GM19452 (cell line): ENCODE measurements at regions not wholly inside any gene's neighbourhood (a gene's known extent, or its start where the extent isn't known, plus 50 kb on each side); places are given as distances from the start of the nearest gene placed in this dataset.
A peak's percentile ranks its signal among the peaks of the same experiment; 100 is the strongest.

Experiments
- ATAC-seq: cut with Tn5 transposase; IDR thresholded peaks from one replicate; pipeline ENCODE4 v1.9.1; 2021; ENCODE audit not compliant: unreplicated experiment

DNA sequence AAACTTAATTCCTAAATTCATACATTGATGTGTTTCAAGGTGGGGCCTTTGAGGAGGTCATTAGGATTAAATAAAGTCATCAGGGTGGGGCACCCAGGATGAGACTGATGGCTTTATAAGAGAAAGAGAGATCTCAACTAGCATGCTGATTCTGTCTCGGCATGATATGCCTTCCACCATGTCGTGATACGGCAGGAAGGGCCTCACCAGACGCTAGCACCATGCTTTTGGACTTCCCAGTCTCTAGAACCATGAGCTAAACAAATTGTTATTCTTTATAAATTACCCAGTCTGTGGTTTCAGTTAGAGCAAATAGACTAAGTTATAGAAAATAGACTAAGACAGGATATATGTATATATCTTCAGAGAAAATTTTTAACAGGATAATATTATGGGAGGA is 759.6 kb downstream of the MED13L start:
- ATAC-seq, result no peak

DNA sequence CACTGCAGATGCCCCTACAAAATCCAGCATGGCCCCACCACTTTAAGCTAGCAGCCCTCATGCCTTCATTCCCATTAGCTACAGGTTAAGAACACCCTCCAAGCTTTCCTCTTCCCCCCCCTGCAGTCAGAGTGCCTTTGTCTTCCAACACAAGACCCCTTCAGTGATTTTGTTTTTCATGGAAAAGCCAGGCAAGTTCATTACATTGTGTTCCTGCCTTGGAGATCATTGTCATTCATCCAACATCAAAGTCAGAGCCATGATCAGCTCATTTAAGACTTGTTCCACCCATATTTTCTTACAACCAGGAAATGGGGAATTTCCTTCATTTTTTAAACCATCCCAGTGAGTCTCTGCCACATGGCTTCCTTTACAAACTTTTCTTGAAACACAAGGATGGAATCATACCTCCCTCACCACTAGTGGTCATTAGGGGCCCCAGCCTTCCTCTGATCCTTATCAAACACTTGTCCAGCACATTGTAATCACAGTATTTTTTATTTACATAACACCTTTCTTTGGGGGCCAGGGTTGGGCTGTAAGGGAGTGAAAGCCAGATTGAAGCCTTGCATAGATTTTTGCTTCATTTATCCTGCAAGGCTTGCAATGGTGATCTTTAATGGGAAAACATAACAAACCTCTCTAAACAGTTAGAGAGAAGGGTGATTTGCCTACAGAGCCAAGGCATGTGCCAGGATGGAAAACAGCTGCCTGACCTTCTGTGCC is 765.3 kb downstream of the MED13L start:
- ATAC-seq, result no peak

DNA sequence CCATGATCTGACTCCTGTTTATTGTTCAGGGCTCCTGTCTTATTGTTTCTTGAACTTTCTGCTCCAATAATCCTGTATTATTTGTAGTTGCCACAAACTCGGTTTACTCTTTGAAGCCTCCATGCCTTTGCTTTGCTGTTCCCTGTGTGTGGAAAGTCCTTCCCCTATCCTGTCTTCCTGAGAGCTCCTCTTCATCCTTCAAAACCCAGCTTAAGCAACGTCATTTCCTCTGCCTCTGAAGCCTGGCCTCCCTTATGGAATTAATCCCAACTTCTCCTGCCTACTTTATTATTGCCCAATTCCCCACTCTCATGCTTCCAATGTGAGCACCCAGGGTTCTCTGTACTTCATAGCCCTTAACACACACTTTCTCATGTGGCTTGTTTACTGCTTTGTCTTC is 766.2 kb downstream of the MED13L start:
- ATAC-seq, result no peak

DNA sequence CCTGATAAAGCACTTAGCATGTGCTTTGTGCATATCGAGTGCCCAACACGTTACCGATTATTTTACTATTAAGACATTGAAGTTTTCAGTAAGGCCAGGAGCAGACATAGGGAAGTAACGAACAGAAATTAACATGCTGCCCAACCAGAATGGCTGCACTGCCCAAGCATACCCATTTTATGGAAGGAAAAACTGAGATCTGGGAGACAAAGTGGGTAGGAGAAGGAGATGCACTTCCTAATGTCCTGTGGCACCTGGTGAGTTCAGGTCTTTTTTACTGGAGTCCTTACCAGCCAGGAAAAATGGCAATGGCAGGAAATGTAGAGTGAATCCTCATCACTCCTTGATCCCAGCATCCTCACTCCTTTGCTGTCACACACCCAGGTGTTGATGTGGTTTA is 768.5 kb downstream of the MED13L start:
- no peak for ATAC-seq

DNA sequence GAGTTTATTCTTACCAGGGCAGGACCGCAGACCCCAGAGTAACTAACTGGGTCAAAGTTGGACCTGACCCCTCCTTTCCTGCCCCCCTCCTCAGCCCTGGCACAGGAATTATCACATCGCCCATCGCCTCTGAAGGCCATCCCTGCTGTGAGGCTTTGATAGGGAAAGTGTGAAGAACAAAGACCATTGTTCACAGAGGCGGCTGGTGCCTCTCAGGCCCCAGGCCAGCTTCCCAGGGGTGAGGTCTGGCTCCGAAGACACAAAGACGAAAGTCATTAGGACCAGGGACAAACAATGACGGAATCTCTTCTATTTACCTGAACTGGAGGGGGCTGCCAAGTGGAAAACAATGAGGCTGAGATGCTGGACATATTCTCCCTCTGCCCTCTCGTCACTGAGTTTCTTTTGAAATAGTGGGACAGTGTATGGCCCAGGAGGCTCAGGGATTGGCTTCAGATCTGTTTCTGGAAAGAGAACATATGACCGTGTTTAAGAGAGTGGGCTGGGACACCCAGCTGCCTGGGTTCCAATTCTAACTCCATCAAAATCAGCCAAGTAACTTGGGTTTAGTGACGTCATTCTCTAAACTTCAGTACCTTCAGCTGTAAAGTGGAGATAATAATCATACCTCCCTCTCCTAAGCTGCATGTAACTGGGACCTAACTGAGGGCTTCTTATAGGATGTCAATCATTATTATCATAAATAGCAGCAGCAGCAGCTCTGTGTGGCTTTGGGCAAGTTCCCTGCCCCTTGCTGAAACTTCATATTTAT is 769.4 kb downstream of the MED13L start:
- ATAC-seq, result no peak

DNA sequence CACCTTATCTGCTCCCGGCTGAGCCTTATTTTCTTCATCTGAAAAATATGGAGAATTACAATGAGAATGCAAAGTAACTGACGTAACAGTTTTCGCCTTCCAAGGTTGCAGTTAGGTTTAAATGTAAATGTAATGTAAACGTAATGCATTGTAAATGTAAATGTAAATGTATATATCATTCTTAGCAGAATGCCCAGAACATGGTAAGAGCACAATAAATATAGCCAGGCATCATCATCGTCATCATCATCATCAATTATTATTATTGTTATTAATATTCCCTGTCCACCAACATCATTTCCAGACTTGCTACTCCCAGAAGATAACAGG is 770.0 kb downstream of the MED13L start:
- no peak for ATAC-seq

DNA sequence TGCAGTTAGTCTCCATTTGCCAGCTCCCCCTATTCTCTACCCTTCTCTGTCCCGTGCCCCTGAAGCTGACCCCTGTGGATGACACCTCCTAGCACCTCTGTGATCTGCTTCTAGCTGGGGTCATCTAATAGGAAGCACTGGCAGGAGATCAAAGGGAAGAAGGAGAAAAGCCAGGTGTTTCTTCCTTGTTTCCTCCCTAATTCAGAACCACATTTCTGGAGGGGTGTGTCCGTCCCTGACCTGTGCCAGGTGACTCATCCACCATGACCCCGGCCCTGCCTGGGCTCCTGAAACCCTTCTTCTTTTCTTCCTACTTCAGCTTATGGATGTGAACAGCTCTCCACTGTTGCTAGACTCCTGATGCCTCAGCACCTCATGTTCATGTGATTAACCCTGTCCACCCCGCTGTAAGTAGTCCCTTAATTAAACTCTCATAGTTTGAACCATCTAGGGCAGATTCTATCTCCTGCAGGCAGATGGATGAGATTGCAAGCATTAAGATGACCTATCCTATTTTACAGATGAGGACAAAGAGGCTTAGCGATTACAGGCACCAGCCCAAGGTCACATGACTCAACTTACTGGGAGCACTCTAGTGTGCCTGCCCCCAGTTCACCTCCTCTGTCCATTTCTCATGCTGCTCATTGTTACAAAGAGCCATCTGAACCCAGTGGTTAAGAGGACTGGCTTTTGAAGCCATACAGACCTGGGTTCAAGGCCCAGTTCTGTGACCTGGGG is 770.5 kb downstream of the MED13L start:
- ATAC-seq, result no peak

DNA sequence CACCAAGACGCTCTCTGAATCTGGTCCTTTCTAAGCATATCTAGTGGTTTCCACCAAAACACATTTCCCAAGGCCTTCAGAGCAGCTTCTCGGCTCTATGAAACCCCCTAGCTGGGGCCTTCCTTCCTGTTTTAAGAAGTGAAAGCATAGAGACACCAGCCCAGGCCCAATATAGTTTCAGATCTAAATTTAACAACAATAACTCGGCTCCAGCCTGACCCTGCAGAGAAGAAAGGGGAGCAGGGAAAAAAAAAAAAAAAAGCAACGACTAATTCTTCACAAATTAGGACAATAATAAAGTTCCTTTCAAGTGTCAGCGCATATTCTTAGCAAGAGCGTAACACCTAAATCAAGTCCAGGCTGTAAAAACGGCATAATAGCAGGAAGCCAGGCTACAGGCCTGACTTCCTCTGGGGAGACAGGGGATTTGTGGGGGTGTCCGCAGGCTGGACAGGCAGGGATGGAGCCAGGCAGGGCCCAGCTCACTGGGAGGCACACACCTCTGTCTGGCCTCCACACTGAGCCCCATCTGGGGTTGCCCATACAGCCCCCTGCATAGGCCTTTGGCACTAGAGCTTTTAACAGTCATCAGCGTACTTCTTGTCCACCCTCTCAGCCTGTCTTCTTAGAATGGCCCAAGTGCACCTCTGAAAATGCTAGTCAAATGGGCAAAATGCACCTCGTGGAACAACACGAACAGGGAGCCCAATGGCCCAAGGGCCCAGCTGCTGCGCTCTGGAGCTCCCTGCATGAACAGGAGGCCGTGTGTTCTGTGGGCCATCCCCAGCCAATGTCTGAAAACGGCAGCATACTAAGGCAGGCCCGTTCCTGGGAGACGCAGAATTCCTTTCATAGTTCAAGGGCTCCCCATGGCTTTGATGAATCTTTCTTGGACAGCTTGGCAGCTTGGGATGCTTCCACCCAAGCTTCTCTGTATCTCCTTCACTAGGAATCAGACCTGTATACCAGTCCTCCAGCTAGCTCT is 772.9 kb downstream of the MED13L start:
- peak; percentile 69 for ATAC-seq

DNA sequence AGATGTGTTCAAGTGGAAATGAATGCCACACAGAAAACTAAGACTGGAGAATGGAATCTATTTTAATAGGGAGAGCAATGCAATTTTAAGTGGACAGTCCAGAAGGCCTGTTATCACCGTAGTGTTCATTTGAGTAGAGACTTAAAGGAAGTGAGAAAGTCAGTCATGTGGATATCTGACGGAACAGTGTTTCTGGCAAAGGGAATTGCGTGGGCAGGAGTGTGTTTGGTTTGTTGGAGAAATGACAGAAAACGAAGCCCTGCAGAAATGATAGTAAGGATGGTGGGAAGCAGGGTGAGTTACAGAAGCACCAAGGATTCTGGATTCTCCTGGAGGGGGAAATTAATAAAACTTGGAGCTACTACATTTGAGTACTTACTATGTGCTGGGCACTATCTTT is 776.6 kb downstream of the MED13L start:
- no peak for ATAC-seq

DNA sequence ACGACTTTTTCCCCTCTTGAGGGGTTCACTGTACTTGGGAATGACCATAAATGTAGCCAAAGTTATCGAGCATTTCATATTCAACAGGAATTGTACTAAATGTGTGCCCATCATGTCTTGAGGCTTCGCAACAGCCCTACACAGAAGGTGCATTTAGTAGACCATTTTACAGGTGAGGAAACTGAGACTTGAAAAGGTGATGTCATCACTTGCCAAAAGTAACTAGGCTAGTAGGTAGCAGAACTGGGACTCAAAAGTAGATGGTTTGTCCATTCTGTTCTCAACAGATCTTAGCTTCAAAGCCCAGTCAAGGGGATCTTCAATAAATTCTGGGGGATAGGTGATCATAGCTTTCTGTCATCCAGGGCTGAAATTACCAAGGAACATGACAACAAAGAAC is 782.2 kb downstream of the MED13L start:
- no peak for ATAC-seq

DNA sequence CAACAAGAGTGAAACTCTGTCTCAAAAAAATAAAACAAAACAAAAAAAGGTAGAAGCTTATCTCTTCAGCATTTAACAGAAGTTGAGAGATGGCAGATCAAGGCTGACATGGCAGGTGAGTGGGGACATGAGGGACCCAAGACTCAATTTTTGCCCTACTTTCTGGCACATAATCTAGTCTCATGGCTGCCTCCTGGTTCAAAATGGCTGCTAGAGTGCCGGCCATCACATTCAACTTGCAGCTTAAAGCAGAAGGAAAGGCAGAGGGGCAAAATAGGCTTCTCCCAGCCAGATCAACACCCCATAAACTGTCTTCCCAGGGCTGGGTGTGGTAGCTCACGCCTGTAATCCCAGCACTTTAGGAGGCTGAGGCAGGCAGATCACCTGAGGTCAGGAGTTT is 784.9 kb downstream of the MED13L start:
- ATAC-seq, result no peak

DNA sequence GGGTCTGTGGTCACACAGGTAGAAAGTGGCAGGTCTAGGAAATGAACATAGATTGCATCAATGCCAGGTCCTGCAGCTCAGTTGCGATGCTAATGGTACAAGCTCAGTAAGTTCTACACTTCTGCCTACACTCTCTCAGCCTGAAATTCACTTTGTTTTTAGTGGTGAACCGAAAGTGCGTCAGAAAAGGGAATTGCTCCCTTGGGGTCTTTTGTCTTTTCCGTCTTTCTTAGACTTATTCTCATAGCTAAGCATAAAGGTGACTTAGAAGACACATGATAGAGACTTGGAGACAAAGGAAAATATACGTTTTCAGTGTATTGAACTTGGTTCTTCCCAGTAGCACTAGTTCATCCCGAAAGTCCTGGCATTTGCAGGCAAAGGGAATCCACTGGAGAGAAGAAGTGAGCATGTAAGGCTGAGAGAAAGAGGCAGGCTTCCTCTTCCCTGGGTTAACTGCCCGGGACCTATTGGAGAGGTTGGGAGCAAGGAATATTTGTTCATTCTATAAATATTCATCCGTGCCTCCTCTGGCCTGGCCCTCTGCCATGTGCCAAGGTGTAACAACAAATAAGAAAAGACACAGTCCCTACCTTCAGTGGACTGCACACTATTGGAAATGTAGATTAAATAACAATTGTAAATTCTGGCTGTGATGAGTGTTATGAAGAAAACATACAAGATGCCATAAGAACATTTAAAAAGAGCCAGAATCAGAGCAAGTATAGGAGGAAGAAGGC is 785.8 kb downstream of the MED13L start:
- no peak for ATAC-seq

DNA sequence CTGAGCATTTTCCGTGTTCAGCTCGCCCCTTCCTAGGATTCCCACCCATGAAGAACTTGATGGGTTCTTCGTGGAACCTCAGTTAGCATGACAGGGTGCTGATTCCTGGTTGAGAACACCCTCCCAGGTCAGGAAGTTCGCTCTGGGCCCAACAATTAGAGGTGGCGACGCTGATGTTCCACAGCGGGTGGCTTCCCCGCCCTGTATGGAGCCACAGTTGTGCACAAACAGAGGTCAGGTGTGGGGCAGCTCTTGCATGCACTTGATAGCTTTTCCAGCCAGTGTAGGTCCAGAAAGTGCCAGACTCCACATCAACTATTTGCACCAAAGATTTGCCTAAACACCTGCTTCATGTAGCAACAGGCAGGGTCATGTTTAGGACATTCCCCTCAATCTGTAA is 788.2 kb downstream of the MED13L start:
- ATAC-seq, result no peak

DNA sequence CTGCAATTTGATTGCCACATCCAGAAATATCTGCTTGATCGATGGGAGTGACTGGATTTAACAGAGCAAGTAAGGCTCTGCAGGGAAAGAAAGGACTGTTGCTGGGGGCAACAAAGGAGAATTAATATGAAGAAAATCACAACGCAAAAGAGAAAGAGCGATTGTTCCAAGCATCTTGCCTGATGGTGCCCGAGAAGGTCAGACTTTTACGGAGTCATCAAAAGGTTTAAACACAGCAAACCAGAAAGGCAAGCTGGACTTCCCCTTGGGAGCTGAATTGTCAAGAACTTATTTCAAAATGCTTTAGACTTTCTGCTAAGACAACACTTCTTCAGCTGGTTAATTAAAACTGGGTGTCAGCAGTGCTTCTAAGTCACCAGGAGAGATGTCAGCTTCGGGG is 791.5 kb downstream of the MED13L start:
- no peak for ATAC-seq

DNA sequence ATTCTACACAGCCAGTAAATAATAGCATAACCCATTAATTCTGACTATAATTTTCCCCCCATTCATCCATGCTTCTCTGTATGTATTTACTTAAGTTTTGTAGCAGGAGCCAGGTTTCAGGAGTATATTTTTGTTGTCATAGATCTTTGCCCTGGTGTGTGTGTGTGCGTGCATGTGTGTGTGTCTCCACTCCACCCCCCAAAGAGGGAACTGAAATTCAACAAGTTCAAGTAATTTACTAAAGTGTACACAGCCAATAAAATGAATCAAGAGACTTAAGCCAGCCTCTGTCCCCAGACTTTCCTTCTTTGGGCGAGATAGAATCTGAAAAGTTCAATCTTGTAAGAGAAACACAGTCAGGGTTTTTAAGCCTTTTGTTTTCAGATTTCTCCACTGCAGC is 792.0 kb downstream of the MED13L start:
- no peak for ATAC-seq

DNA sequence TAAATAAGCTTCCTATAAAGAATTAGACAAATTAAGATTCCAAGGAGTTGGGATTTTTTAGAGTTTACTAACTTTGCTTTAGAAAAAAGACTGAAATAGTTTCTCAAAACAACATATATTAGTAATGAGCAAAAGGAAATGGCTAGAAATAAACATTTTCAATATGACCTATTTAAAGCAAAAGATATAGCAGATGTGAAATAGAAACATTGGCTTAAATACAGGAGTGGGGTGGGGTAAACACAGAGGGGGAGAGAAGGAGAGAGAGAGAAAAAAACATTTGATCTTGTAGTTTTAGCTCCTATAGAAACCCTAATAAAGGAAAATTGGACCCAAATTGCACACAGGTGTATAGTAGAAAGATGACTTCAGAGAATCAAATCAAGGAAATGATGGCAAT is 794.5 kb downstream of the MED13L start:
- ATAC-seq, result no peak

DNA sequence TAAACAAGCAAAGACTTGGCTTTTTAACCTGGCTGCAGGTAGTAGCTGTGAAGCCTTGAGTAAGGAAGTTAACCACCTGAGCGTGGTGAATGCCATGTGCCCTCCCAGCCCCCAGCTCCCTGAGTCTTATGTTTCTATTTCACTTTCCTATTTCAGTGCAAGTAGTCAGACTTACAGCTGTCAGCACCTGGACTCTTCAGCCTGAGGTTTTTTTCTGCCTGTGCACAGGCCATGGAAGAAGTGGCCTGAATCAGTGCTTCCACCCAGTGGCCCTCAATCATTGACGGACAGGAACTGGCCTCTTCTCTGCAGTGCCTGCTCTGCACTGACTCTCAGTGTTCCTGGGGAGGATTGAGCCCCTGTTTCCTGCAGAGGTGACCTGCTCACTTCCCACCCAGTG is 796.4 kb downstream of the MED13L start:
- peak; percentile 60 for ATAC-seq

DNA sequence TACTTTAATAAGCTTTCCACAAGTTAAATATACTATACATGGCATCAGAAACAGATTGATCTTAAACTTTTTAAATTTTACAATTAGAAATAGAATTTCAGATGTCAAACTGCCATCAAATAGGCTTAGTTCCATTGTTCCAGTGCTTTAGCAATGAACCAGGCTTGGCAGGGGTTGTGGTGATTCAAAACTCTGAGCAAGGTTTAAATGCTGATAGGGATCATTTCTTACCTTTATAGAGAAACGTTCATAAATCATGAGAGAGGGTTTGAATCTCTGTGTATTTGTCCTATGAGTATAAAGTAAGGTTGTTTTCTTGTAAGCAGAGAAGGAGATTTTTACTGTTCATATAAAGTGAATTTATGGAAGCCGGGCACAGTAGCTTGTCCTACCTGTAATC is 794.5 kb upstream of the TBX3 start:
- ATAC-seq, result no peak

DNA sequence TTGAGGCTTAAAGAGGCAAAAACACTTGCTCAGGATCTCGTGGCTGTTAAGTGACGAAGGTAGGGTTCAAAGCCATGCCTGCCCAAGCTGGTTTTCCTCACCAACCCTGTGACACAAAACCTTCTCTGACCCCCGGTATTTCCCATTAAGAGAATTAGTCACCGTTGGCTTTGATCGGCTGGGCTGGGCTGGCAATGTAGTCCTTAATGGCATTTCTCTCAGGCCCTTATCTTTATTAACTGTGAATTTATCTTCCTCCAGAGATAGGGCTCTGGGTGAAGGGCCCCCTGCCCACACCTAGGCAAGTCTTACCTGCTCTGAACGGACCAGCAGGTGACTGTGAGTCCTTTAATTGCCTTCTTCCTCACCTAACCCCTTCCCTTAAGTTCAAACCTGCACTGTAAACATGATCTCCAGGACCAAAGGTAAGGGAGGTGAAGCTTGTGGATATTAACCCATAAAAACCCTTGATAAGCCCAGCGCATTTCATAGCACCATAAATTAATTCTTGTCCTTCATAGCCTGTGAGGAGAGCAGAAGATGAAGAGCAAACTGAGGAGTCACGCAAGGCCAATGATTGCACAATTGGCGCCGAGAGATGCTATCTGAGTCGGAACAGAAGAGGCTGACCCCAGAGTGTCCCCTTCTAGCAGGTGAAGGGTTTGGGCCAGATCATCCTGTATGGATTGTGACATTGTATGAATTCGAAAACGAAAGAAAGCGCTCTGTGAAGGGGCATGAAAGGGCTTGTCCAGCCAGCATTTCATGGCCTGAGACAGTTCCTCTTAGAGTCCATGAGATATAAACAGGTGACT is 790.8 kb upstream of the TBX3 start:
- ATAC-seq, result no peak
